Posterior cingulate gyrus (tissue), 11 donors: ENCODE measurements at regions not wholly inside any gene's neighbourhood (a gene's known extent, or its start where the extent isn't known, plus 50 kb on each side); places are given as distances from the start of the nearest gene placed in this dataset.

ENCODE experiments used
- DNase-seq, 10 donors: peaks; one replicate each; pipeline versions ENCODE4 v3.0.0 to v3.0.0-alpha.2; 2020 to 2021; ENCODE audit warnings: mixed read lengths in 3 of 10
- intact Hi-C: fragments of 100-400 bp; cut with DNase I; formaldehyde crosslinking; loops from one replicate; pipeline ENCODE4 v1.15.1; 2023

DNA sequence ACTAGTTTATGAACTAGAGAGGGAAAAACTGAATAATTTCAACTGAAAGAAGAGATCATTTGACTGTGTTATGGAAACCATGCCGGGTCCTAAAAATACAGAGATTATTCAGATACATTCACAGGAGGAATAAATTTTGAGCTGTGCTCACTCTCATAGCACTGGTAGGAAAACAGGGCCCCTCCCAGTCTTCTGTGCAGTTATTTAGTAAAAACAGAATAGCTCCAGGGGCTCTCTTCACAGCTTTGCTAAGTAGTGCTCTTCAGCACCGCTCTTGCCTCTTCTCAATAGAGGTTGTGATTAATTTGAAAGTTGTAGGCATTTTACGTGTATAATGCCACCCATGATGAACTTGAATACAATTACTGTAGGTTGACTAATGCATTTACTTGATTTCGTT, 435.9 kb upstream of the PDE3A start:
- DNase-seq, result no peak

GRCh38 chr12:19933924-19934323, 434.4 kb upstream of the PDE3A start:
- intact Hi-C loops, result no loop called here
- DNase-seq, result no peak

More for the DNA sequence above, 435.9 kb upstream of the PDE3A start:
- intact Hi-C loops, result no loop called here

- DNase-seq, result no peak
- intact Hi-C loops, result no loop called here
Measured at GRCh38 chr12:19937161-19937560, 431.2 kb upstream of the PDE3A start.

DNA sequence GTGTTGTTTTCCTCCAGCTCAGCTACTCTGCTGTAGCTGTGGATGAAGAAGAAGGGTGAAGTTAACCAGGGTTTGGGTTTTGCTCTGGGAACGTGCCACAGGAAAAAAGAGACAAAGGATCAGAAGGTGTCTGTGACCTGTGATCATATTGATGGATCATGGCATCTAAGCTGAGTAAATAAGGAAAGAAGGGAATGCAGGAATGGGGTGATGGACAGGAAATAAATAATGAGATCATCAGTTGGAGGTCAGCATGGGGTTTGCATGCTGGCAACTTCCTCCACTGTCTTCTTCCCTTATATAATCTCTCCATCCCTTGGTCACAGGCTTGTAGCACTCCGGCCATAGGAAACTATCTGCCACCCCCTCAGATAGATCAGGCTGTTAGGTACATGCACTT, 430.3 kb upstream of the PDE3A start:
- DNase-seq, result no peak
- intact Hi-C loops, result no loop called here

- intact Hi-C loops, result no loop called here
- DNase-seq, result no peak
Measured at GRCh38 chr12:19938491-19938890, 429.8 kb upstream of the PDE3A start.

DNA sequence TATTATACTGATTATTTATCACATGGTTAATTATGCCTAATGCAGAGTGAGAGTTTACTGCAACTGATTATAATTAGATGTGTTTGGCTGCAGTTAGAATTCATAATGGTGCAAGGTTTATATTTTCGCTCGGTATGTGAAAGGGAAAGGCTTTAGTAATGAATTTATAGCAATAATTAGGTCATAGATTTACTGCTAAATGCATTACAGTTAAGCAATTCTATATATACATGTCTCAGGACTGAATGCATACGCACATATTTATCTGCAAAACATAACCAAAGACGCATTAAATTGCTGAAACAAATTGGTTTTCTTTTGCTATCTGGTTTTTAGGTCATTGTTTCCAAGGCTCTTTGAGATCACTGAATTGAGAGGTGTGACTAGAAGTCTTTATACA, 428.1 kb upstream of the PDE3A start:
- intact Hi-C loops, result no loop called here
- no peak for DNase-seq

- DNase-seq, result peak in 2 of 10 donors; percentile 53 to 69
- intact Hi-C loops, result no loop called here
Measured at GRCh38 chr12:19941096-19941495, 427.2 kb upstream of the PDE3A start.

DNA sequence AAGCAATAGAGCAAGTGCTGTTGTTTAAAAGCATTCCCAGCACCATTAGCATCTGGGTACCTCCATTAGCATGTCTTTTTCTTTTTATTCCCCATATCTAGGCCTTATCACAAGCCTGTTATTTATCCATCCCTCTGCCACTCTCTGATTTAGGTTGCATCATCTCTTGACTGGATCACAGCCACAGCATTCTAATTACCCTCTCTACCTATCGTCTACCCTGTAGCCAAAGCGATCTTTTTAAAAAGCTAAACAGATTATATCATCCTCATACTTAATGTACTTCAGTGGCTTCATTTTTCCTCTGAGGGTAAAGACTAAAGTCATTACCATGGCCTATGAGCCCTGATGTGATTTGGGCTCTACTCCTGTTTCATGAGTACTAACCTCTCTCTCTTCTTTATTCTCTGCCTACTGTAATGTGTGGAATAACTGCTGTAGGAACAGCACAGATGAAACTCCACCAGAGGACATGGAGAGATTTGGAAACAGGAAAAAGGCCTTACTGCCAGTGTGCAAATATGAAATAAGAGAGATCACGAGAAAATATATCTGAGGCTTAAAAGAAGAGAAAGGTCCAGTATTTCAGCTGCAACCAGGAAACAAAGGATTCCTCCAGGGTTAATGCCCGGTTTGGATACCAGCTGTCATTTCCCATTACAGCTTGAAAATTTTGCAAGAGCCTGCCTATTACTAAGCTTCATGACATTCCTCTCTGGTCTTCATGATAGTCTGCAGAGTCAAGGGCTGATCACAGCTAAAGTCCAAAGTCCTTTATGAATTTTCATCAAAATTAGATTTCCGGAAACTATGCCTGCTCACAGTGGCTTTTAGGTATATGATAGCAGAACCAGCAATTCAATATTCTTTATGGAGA, 422.5 kb upstream of the PDE3A start:
- no peak for DNase-seq
- intact Hi-C loops, result no loop called here

DNA sequence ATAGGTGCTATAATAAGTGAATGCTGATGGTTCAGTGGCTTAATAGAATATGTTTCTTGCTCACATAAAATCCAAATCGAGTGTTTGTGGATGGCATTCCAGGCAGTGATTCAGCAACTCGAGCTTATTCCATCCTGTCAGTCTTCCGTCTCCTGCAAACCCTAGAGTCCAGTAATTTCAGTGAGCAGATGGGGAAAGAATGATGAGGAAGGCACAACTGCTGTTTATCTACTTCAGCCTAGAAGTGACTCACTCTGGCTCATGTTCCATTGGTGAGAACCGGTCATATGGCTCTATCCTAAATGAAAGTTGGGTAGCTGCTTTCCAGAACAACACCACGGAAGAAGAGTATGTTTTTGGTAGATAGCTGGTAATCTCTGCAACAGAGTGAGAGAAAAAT, 421.8 kb upstream of the PDE3A start:
- DNase-seq, result no peak
- intact Hi-C loops, result no loop called here

DNA sequence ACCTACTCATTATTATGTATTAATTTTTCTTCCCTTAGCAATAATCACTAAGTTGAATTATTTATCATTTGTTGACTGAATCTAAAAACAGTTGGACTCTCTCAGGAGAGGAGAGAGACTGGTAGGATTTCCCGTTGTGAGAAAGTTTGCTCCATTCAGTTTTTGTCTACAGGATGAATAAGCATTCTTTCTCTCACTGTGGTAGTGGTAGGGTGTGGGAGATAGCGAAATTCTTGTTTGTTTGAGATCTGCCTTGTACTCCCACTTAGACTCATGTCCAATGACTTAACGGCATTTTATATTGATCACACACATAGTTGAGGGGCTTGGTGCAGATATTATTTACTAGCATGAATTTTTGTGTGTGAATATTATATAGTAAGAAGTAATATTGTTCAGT, 421.0 kb upstream of the PDE3A start:
- intact Hi-C loops, result no loop called here
- no peak for DNase-seq

- no peak for DNase-seq
- intact Hi-C loops, result no loop called here
Measured at GRCh38 chr12:19951664-19952063, 416.7 kb upstream of the PDE3A start.

- DNase-seq, result no peak
- intact Hi-C loops, result no loop called here
Measured at GRCh38 chr12:19953734-19954133, 414.6 kb upstream of the PDE3A start.

GRCh38 chr12:19954163-19954562, 414.2 kb upstream of the PDE3A start:
- intact Hi-C loops, result no loop called here
- no peak for DNase-seq

- intact Hi-C loops, result no loop called here
- DNase-seq, result no peak
Measured at GRCh38 chr12:19957308-19958125, 410.8 kb upstream of the PDE3A start.

DNA sequence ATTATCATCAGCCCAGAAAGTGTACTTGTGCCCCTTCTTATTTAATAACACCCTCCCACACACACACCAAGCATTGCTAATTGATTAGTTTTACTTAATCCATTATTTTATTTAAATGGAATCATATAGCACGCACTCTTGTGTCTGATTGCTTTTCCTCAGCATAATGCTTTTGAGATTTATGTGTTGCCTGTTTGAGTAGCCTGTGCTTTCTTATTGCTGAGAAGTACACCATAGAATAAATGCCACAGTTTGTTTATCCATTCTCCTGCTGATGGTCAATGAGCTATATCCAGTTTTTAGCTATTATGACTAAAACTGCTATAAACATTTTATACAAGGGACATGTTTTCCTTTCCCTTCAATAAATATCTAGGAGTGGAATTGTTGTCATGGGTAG, 409.9 kb upstream of the PDE3A start:
- DNase-seq, result no peak
- intact Hi-C loops, result no loop called here

DNA sequence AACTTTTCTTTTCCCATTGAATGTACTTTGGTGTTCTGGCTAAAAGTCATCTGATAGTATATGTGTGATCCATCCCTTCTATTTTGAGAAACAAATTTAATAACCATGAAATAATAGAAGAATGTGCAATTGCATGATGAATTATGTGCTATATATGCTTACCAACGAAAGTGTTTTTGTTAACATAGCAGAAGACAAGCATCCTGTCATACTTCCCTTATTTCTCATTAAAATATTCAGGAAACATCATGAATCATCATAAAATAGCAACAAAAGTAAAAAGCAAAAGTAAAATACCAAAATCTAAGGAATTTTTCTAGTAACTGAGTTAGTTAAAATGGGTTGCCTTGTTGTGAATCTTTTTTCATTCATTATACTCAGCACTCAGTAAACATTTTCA, 409.0 kb upstream of the PDE3A start:
- intact Hi-C loops, result no loop called here
- no peak for DNase-seq

GRCh38 chr12:19960527-19960926, 407.8 kb upstream of the PDE3A start:
- intact Hi-C loops, result no loop called here
- DNase-seq, result no peak

GRCh38 chr12:19962192-19962591, 406.1 kb upstream of the PDE3A start:
- no peak for DNase-seq
- intact Hi-C loops, result no loop called here

DNA sequence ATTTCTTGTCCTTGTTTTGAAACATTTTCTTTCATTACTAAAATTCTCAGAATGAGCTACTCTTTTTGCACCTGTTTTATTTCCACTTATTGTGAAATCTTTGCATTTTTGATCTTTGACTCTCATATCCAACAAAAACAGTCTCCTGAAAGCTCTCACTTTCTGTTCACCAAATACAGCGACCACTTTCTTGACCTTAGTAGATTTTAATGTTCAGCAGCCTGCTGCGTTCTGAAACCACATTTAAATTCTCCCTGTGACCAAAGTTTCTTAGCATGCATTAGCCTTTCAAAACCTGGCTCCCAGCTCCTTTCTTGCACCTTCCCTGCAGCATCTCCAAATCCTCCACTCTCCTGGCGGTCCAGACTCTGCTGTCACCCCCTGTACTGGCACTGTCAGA, 404.4 kb upstream of the PDE3A start:
- intact Hi-C loops, result no loop called here

DNA sequence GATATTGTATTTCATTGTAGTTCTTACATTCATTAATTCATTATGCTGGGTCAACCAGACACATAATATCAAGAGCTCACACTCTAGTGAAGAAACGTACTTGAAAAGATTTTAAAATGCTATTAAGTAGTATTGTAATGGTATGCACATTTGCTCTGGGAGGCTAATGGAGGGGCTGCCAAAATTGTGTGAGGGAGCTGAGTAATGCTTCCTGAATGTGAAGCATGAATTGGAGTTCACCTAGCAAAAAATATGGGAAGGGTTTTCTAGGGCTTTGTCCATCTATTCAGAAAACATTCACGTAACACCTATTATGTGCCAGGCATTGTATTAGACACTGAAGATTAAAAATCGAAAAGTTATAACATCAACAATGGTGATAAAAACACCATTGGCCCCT, 403.8 kb upstream of the PDE3A start:
- DNase-seq, result no peak
- intact Hi-C loops, result no loop called here

More for the DNA sequence above, 404.4 kb upstream of the PDE3A start:
- peak in 1 of 10 donors; percentile 51 for DNase-seq

GRCh38 chr12:19965196-19966038, 402.9 kb upstream of the PDE3A start:
- intact Hi-C loops, result no loop called here
- no peak for DNase-seq
